AG20443 (cell line): ENCODE measurements at regions not wholly inside any gene's neighbourhood (a gene's known extent, or its start where the extent isn't known, plus 50 kb on each side); places are given as distances from the start of the nearest gene placed in this dataset.

Experiments used
- DNase-seq: peaks from one replicate; pipeline ENCODE4 v3.0.0; 2012; ENCODE audit warnings: low spot score, mixed read lengths

DNA sequence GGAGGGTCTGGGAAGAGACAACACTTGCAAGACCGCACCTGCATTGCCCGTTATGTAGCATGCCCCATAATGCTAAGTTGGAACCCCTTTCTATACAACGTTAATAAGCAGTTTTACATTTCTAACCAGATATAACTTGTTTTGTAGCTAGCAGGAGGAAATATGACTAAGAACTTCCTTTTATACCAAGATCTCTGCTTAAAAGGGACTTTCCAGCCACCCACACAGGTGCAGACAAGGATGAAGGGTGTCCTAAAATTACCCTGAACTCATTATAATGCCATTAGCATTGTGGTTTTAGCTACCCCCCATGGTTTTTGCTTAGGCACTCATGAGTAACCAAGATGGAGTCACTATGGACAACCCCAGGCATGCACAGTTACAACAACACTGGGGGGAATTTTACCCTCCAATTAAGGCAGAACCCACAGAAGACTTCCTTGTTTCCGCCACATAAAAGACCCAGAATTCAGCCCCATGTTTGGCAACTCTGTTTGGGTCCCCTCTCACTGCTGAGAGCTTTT, 362.8 kb downstream of the CBLN2 start:
- DNase-seq = no peak

GRCh38 chr18:72180689-72181088, 363.5 kb downstream of the CBLN2 start:
- no peak for DNase-seq

DNA sequence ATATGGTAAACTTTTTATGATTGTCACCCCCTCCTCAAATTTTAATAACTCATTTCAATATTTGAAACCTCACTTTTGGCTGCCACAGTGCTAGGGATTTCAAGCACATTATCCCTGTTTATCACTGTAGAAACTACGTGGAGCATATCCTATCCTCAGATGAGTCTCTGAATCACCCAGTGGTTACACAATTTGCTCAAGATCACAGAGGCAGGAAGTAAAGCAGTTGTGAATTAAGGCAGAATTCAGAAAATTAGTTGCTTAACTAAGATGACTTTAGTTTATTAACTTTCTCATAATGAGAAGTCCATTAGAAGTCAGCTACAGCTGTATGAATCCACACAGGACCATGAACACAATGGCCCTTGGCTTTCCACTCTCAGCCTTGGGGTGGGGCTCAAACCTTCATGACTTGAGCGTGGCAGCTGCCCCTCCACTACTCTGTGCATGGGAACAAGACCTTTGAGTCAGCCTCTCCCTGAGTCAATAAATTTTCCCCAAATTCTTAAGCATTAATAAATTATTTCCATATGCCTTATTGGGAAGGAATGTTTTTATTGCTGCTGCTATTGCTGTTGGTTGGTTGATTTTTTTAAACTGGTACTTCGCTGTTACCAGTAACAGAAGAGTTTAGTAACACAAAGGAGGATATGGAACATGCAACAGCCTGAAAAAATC, 369.0 kb downstream of the CBLN2 start:
- DNase-seq = no peak

GRCh38 chr18:72171596-72171995, 372.5 kb downstream of the CBLN2 start:
- no peak for DNase-seq

- no peak for DNase-seq
Observed at GRCh38 chr18:72161691-72162090, 382.5 kb downstream of the CBLN2 start.

- no peak for DNase-seq
Observed at GRCh38 chr18:72160510-72161445, 383.4 kb downstream of the CBLN2 start.

GRCh38 chr18:72155327-72155726, 388.8 kb downstream of the CBLN2 start:
- no peak for DNase-seq

DNA sequence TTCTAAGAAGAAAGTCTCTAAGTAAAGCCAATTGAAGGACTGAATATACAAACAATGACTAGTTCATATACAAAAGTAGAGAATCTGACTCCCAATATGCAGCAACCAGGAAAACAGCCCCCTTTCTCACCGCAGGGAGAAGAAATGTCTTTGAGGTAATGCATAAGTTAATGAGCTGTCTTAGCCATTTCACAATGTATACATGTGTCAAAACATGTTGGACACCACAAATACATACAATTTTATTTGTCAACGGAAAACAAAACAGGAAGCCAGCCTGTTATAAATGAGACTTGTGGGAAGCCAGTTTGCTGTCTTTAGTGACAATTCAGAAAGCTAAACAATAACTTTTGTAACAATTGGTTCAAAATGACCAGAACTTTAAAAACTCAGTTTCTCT, 389.2 kb downstream of the CBLN2 start:
- DNase-seq = no peak

DNA sequence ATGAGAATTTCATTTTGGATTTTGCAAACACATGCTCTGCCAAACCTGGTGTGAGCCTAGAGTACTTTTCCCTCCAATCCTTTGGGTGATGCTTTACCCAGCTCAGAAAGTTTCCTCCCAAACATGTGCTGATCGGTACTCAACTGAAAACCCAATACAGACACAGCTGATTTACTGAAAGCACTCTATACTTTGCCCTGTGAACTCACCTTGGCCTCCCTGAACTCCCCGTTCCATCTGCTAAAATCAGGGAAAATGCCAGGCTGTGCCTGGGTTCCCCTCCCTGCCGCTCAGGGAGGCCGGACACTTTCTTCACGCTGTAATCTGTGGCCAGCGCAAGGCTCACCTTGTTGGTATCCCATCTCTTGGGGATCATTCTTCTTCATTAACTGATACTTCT, 391.2 kb downstream of the CBLN2 start:
- no peak for DNase-seq

DNA sequence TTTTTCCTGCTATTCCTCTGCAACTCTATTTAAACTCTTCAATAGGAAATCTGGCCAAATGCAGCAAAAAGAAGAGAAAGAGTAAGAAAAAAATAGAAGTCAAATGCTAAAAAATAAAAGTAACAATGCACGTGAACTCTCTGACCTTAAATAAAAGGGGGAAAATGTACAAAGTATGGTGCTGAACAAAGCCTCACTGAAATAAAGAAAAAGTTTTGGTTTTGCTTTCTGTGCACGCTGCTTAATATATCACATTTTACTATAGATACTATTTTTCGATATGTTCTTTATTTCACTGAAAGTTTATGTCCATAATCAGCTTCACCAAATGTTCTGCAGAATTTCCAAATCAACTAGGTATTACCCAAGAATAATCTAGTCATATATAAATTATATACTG, 396.3 kb downstream of the CBLN2 start:
- DNase-seq = no peak

- no peak for DNase-seq
Observed at GRCh38 chr18:72140007-72140406, 404.1 kb downstream of the CBLN2 start.

DNA sequence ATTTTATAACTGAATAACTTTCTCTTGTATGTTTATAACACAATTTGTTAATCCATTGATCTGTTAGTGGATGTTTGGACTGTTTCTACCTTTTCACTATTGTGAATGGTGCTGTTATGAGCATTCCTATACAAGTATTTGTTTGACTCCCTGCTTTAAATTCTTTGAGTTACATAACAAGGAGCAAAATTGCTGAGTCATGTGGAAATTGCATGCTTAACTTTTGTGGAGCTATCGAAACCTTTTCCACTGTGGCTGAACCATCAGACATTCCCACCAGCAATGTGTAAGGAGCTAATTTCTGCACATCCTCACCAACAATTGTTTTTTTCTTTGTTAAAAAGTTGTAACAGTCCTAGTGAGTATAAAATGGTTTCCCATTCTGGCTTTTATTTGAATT, 415.5 kb downstream of the CBLN2 start:
- DNase-seq = no peak

DNA sequence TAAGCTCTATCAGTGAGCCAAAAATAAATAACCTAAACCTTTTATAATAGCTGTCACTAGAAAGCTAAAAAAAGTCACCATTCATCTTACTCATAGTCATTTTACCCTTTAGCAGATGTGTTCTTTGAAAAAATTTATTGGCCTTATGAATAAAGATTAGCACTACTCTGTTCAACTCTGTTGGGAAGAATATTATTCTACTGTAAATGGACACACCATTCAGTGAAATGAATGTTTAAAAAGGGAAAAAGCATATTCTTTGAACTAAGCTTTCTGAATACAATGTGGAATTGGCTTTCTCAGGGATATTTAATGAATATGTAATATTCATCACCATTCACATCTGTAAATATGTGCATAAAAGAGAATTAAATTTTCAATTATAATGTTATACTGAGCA, 422.0 kb downstream of the CBLN2 start:
- DNase-seq = no peak

DNA sequence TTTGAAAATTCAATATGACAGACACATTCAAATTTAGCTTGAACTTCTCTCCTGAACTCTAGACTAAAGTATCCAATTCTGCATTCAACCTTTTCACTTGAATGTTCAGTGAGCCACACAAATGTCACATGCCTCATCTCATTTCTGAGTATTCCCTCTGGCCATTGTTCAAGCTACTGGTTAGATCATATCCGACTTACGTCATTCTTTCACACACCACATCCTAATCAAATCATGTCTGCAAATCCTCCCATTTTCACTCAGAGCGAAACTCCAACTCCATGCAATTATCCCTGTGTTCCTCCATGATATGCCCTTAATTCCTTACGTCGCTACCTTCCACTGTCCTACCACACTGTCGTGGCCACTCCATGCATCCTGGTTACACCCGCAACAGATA, 425.1 kb downstream of the CBLN2 start:
- no peak for DNase-seq

GRCh38 chr18:72114801-72115594, 429.1 kb downstream of the CBLN2 start:
- no peak for DNase-seq

DNA sequence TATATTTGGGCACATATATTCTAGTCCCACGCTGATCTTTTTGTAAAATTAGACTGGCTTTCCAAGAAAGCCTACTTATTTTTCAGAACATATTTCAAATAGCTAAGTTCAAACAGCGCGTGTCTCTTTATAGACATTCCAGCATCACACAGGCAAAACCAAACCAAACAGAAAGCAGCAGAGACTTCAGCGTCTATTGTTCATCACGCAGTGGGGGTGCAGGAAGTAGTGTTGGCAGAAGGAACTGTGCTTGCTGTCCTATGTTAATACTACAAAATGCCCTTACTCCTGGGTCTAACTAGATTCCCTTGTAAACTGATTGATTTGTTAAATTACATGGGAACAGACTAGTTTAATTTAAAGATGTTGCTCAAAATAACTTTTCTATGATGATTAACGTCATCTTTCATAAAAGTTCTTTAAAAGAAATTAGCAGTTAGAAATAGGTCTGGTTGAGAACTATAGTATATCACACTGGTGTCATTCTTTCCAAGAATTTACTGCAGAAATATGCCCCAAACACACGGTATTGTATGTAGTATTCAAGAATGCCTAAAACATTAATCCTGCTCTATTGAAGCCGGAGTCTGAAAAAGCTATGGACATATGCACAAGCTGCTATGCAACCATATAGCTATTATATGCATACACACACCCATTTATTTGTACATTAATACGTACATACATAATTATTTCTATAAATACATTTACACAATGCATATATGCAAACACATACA, 436.3 kb downstream of the CBLN2 start:
- DNase-seq = no peak

- no peak for DNase-seq
Observed at GRCh38 chr18:72104851-72105250, 439.3 kb downstream of the CBLN2 start.

GRCh38 chr18:72102412-72102811, 441.7 kb downstream of the CBLN2 start:
- no peak for DNase-seq

DNA sequence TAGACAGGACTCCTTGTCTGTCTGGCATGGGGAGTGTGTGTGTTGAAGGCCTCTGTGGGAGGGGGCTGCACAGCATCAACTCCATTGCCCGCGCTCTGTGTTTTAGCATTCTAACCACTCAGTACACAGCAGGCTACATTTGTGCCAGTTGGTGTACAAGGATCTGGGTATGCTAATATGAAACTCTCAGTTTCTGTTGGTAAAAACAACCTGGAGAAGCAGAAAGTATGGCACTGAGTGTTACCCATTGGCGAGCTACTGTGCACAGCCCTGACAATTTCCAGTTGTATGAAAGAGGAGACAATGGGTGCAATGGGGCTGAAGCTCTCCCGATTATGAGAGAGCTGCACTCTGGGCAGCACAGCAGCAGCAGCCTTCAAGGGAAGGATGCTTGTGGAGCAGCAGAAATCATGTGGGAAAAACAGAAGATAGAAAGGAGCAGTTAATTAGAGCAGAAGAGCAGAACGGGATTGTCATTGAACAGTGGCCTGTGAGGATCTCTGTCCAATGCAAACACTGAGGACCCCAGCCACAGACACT, 443.6 kb downstream of the CBLN2 start:
- no peak for DNase-seq

DNA sequence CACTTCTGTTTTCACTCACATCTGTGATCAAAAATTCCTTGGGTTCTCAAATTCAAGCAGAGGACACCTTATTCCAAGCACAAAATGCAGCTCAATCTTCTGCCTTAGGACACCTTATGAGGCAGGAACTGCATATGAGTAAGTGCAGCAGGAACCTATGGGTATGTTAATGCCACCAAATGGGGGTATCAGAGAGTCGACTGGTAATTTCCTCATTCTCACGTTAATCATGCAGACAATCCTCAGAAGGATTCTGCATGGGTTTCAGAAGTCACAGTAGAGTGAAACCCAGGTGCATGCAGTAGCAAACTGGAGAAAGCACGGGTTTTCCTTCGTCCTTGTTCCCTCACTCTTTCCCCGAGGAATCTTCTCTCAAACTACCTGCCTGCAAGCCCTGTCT, 452.8 kb downstream of the CBLN2 start:
- no peak for DNase-seq

- DNase-seq = no peak
Observed at GRCh38 chr18:72089432-72089831, 454.7 kb downstream of the CBLN2 start.
